GM12878 (cell line): ENCODE measurements at regions not wholly inside any gene's neighbourhood (a gene's known extent, or its start where the extent isn't known, plus 50 kb on each side); places are given as distances from the start of the nearest gene placed in this dataset.

Experiments used
- ATAC-seq: fragments of 200-7000 bp; cut with Tn5 transposase; 3 replicates; pipeline ENCODE4 v1.9.1; 2020; ENCODE audit warnings: mild to moderate bottlenecking, moderate library complexity
- BruUV-seq: library from RNA; stranded (reverse); fragments of 400-500 nt; replicated peaks from 2 replicates; lab custom pipeline; 2021; lab: Mats Ljungman, UMichigan
- CTCF ChIA-PET: fragments of 300-600 bp; sonication (Branson Sonifier 250); formaldehyde crosslinking; extraction: SDS; loops from one replicate; lab custom pipeline; 2021; ENCODE audit warnings: inconsistent platforms; lab: Yijun Ruan, JAX
- POLR2A ChIA-PET: fragments of 350-600 bp; formaldehyde crosslinking; extraction: SDS; loops from one replicate; lab custom pipeline; 2021; ENCODE audit warnings: inconsistent platforms; lab: Charles Lee
- RAD21 ChIA-PET: fragments of 300-600 bp; sonication (Branson Sonifier 250); formaldehyde crosslinking; loops from one replicate; lab custom pipeline; 2023; ENCODE audit warnings: antibody characterized with exemption; ENCODE audit not compliant: unreplicated experiment; lab: Charles Lee
- SMC1A ChIA-PET: fragments of 300-600 bp; sonication (Branson Sonifier 250); formaldehyde crosslinking; loops from one replicate; lab custom pipeline; 2023; ENCODE audit not compliant: unreplicated experiment, uncharacterized antibody; lab: Charles Lee
- DNase-seq: peaks from one replicate; pipeline ENCODE4 v3.0.0-alpha.2; 2011; ENCODE audit warnings: low read depth, low spot score
- FAIRE-seq: peaks from 3 replicates; lab custom pipeline; 2011; peaks lifted over from hg19 to GRCh38; lab: Jason Lieb, UNC
- H2AFZ ChIP-seq: 2 replicates; pipeline ENCODE4 v1.6.0; 2011; ENCODE audit warnings: low read depth, low read length, control low read depth; ENCODE audit not compliant: control insufficient read depth
- H3K27ac ChIP-seq: 2 replicates; pipeline ENCODE4 v1.5.1; 2011; ENCODE audit warnings: control low read depth; ENCODE audit not compliant: control insufficient read depth, insufficient read depth
- H3K27me3 ChIP-seq, 2 experiments: replicated peaks in 1 of 2; 2 replicates each; pipeline versions ENCODE4 v1.6.0 to v1.6.1; 2011; ENCODE audit warnings: low read length in 1 of 2; ENCODE audit not compliant: control insufficient read depth in 2 of 2, insufficient read depth in 2 of 2
- H3K36me3 ChIP-seq, 2 experiments: 2 replicates each; pipeline ENCODE4 v1.5.1; 2011; ENCODE audit warnings: low read length in 1 of 2; ENCODE audit not compliant: control insufficient read depth in 2 of 2, insufficient read depth in 2 of 2
- H3K4me1 ChIP-seq: 2 replicates; pipeline ENCODE4 v1.6.1; 2011; ENCODE audit warnings: mild to moderate bottlenecking, low read length, moderate library complexity, mixed read lengths; ENCODE audit not compliant: control insufficient read depth, insufficient read depth
- H3K4me2 ChIP-seq: 2 replicates; pipeline ENCODE4 v1.6.0; 2011; ENCODE audit warnings: control low read depth; ENCODE audit not compliant: control insufficient read depth, insufficient read depth
- H3K4me3 ChIP-seq: fragments of 200-600 bp; sonication (generic); 2 replicates; pipeline ENCODE4 v1.5.1; 2016
- H3K79me2 ChIP-seq: 2 replicates; pipeline ENCODE4 v1.6.0; 2011; ENCODE audit warnings: low read length; ENCODE audit not compliant: control insufficient read depth, insufficient read depth
- H3K9ac ChIP-seq: 2 replicates; pipeline ENCODE4 v1.8.0; 2011; ENCODE audit warnings: low read length, control low read depth, mixed read lengths; ENCODE audit not compliant: control insufficient read depth, insufficient read depth
- H3K9me3 ChIP-seq: replicated peaks from 3 replicates; pipeline ENCODE4 v1.5.1; 2011; ENCODE audit warnings: mild to moderate bottlenecking, low read length; ENCODE audit not compliant: control insufficient read depth, insufficient read depth
- H4K20me1 ChIP-seq: 2 replicates; pipeline ENCODE4 v1.6.0; 2011; ENCODE audit not compliant: control insufficient read depth, insufficient read depth
- ATF3 ChIP-seq: IDR thresholded peaks from 2 replicates; pipeline ENCODE4 v1.6.1; 2011; ENCODE audit warnings: low read depth, mild to moderate bottlenecking, low read length, moderate library complexity, borderline replicate concordance; ENCODE audit errors: extremely low read depth
- CUX1 ChIP-seq: IDR thresholded peaks from 2 replicates; pipeline ENCODE4 v1.6.1; 2012; ENCODE audit warnings: improper control_type of control experiment, low read depth, low read length; ENCODE audit not compliant: insufficient replicate concordance
- KDM1A ChIP-seq: fragments of 200-600 bp; sonication (generic); IDR thresholded peaks from 2 replicates; pipeline ENCODE4 v1.6.1; 2016; ENCODE audit warnings: borderline replicate concordance
- MEF2B ChIP-seq: fragments of 450-650 bp; IDR thresholded peaks from 2 replicates; pipeline ENCODE4 v1.6.1; 2018; ENCODE audit warnings: mild to moderate bottlenecking, moderate library complexity; ENCODE audit not compliant: partially characterized antibody, poor library complexity, severe bottlenecking
- SIN3A ChIP-seq: IDR thresholded peaks from 2 replicates; pipeline ENCODE4 v1.6.1; 2012; ENCODE audit warnings: low read depth, low read length, improper control_type of control experiment
- TARDBP ChIP-seq: IDR thresholded peaks from 2 replicates; pipeline ENCODE4 v1.6.1; 2016; ENCODE audit warnings: borderline replicate concordance
- ZBTB33 ChIP-seq: fragments of 450-650 bp; IDR thresholded peaks from 2 replicates; pipeline ENCODE4 v1.6.1; 2017; ENCODE audit warnings: mild to moderate bottlenecking
- WGBS: methylation state at CpG from one replicate; pipeline ENCODE4 v1.1.6; 2016; ENCODE audit warnings: low lambda C conversion rate; ENCODE audit not compliant: insufficient replicate concordance, insufficient coverage; ENCODE audit errors: missing lambda C conversion rate; 5-methylcytosine and 5-hydroxymethylcytosine counted together
- in situ Hi-C: fragments of 300-500 bp; cut with MboI; formaldehyde crosslinking; loops from 9 replicates; pipeline ENCODE4 v1.14.3; 2018; ENCODE audit warnings: mixed read lengths
- intact Hi-C: fragments of 100-400 bp; cut with micrococcal nuclease; formaldehyde crosslinking; loops from one replicate; pipeline ENCODE4 v1.14.2; 2022; ENCODE audit not compliant: unreplicated experiment
- TF ChIP-seq, protein P1 (sequence below): fragments of 450-650 bp; IDR thresholded peaks from 2 replicates; pipeline ENCODE4 v1.6.1; 2017; ENCODE audit warnings: mild to moderate bottlenecking, low read depth, inconsistent platforms; ENCODE audit not compliant: poor library complexity, severe bottlenecking

DNA sequence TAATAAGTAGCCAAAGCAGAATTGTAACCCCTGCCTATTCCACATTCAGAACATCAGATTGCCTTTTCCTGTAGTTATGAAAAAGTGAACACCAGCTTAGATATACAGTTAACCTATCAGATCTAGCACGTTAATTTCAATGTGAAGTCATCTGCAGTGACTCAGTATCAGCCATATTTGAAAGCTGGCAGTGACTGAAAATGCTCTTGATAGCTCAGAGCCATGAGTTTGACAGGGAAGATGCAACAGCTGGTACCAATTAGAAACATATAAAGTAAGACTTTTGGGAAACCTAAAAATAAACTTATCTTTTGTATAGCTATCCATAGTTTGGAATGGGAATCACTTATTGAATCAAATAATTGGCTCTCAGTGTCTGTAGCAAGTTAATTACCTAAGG is 284.1 kb upstream of the NPSR1 start:
- TF ChIP-seq TARDBP (no peak), KDM1A (no peak), CUX1 (no peak), ATF3 (no peak), ZBTB33 (no peak), SIN3A (no peak), MEF2B (no peak)
- TF ChIP-seq, protein P1, sequence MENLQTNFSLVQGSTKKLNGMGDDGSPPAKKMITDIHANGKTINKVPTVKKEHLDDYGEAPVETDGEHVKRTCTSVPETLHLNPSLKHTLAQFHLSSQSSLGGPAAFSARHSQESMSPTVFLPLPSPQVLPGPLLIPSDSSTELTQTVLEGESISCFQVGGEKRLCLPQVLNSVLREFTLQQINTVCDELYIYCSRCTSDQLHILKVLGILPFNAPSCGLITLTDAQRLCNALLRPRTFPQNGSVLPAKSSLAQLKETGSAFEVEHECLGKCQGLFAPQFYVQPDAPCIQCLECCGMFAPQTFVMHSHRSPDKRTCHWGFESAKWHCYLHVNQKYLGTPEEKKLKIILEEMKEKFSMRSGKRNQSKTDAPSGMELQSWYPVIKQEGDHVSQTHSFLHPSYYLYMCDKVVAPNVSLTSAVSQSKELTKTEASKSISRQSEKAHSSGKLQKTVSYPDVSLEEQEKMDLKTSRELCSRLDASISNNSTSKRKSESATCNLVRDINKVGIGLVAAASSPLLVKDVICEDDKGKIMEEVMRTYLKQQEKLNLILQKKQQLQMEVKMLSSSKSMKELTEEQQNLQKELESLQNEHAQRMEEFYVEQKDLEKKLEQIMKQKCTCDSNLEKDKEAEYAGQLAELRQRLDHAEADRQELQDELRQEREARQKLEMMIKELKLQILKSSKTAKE, result no peak
- Histone ChIP-seq H3K79me2 (no peaks in the 10 kb centered on the region), H3K4me1 (no peaks in the 10 kb centered on the region), H3K4me2 (no peak overlapping the region), H3K9me3 (no peaks in the 10 kb centered on the region), H3K27me3 (no peaks in the 10 kb centered on the region), H3K27ac (no peak overlapping the region), H2AFZ (no peak overlapping the region), H3K4me3 (no peak overlapping the region), H3K36me3 (no peaks in the 10 kb centered on the region), H4K20me1 (no peaks in the 10 kb centered on the region), H3K9ac (no peak overlapping the region)
- in situ Hi-C loops (no loop called here), intact Hi-C loops (no loop called here)
- FAIRE-seq, result no peak
- POLR2A ChIA-PET, result no interaction called here
- CTCF ChIA-PET, result interaction anchor here (1.2 kb wide), 1 partner anchor 37 kb away, joined by 8 read pairs; no protein-coding TSS in a partner anchor
- 0% methylated on average over 1 of the region's 1 CpG for WGBS
- SMC1A ChIA-PET, result interaction anchor here (0.6 kb wide), 1 partner anchor 11 kb away, joined by 3 read pairs; no protein-coding TSS in a partner anchor
- no TSS peak for BruUV-seq
- RAD21 ChIA-PET, result no interaction called here
- no peak for DNase-seq
- no peak for ATAC-seq
